ENCODE measurements at regions not wholly inside any gene's neighbourhood (a gene's known extent, or its start where the extent isn't known, plus 50 kb on each side); places are given as distances from the start of the nearest gene placed in this dataset.
"Not testable (repeated sequence)": the region's sequence is repeated elsewhere in the genome, so short reads cannot be mapped to it uniquely, and the experiment has no call there.

- Mint-ChIP-seq H3K9me3 (no peaks in the 10 kb centered on the region), H3K27ac (no peak overlapping the region), H3K27me3 (peaks cover 8% of the 10 kb centered on the region), H3K4me3 (no peak overlapping the region), H3K4me1 (ENCODE audit: unreplicated experiment) (no peaks in the 10 kb centered on the region), H3K36me3 (no peaks in the 10 kb centered on the region)
- TF ChIP-seq, protein P1, sequence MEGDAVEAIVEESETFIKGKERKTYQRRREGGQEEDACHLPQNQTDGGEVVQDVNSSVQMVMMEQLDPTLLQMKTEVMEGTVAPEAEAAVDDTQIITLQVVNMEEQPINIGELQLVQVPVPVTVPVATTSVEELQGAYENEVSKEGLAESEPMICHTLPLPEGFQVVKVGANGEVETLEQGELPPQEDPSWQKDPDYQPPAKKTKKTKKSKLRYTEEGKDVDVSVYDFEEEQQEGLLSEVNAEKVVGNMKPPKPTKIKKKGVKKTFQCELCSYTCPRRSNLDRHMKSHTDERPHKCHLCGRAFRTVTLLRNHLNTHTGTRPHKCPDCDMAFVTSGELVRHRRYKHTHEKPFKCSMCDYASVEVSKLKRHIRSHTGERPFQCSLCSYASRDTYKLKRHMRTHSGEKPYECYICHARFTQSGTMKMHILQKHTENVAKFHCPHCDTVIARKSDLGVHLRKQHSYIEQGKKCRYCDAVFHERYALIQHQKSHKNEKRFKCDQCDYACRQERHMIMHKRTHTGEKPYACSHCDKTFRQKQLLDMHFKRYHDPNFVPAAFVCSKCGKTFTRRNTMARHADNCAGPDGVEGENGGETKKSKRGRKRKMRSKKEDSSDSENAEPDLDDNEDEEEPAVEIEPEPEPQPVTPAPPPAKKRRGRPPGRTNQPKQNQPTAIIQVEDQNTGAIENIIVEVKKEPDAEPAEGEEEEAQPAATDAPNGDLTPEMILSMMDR (conservative IDR thresholded peaks at IDR 0.05) = no peak
- DNase-seq (ENCODE audit: extremely low spot score, unreplicated experiment) = no peak
Measured at GRCh38 chr1:165965857-165966256, 138.4 kb downstream of the UCK2 start.

DNA sequence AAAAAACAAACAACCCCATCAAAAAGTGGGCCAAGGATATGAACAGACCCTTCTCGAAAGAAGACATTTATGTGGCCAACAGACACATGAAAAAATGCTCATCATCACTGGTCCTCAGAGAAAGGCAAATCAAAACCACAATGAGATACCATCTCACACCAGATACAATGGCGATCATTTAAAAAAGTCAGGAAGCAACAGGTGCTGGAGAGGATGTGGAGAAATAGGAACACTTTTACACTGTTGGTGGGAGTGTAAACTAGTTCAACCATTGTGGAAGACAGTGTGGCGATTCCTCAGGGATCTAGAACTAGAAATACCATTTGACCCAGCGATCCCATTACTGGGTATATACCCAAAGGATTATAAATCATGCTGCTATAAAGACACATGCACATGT lies 142.0 kb downstream of the UCK2 start:
- not testable (repeated sequence) for H3K4me1 Mint-ChIP-seq (ENCODE audit: unreplicated experiment); DNase-seq (ENCODE audit: extremely low spot score, unreplicated experiment); H3K4me3 Mint-ChIP-seq; H3K27ac Mint-ChIP-seq; H3K9me3 Mint-ChIP-seq; H3K27me3 Mint-ChIP-seq; H3K36me3 Mint-ChIP-seq

DNA sequence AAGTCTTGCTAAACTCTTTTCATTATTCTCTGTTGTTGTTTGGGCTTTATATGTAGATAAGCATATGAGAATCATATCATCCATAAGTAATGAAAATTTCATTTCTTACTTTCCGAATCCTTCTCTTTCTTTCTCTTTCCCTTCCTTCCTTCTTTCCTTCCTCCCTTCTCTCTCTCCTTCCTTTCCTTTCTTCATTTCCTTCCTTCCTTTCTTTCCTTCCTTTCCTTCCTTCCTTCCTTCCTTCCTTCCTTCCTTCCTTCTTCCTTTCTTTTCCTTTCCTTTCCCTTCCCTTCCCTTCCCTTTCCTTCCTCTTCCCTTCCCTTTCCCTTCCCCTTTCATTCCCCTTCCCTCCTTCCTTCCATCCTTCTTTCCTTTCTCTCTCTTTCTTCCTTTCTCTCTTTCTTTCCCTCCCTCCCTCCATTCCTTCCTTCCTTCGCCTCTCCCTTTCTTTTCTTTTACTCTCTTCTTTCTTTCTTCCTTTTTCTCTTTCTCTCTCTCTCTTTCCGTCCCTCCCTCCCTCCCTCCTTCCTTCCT lies 147.3 kb downstream of the UCK2 start:
- Mint-ChIP-seq H3K4me1 (ENCODE audit: unreplicated experiment) (no peaks in the 10 kb centered on the region), H3K4me3 (no peak overlapping the region), H3K36me3 (no peaks in the 10 kb centered on the region), H3K27ac (no peak overlapping the region), H3K9me3 (no peaks in the 10 kb centered on the region), H3K27me3 (peaks cover 9% of the 10 kb centered on the region)
- TF ChIP-seq, protein P1 (conservative IDR thresholded peaks at IDR 0.05) = no peak
- no peak for DNase-seq (ENCODE audit: extremely low spot score, unreplicated experiment)

DNA sequence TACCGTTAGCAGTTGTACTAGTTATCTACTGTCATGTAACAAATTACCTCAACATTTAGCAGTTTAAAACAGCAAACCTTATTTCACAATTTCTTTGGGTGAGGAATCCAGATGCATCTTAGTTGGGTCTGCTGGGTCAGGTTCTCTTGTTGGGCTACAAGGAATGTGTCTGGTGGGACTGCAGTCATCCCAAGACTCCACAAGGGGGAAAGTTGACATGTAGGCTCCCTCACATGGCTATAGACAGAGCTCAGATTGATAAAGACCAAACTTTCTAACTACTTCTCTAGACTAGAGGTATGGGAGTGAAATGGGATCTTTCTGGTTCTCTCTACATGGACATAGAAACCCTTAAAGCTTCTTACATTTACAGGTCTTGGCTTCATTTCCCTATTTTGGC lies 160.9 kb downstream of the UCK2 start:
- Mint-ChIP-seq H3K9me3 (no peaks in the 10 kb centered on the region), H3K27me3 (no peaks in the 10 kb centered on the region), H3K36me3 (no peaks in the 10 kb centered on the region), H3K4me3 (no peak overlapping the region), H3K4me1 (ENCODE audit: unreplicated experiment) (no peaks in the 10 kb centered on the region), H3K27ac (no peak overlapping the region)
- no peak for DNase-seq (ENCODE audit: extremely low spot score, unreplicated experiment)
- TF ChIP-seq, protein P1 (conservative IDR thresholded peaks at IDR 0.05) = no peak

GRCh38 chr1:165988817-165989216 lies 161.4 kb downstream of the UCK2 start:
- no peaks in the 10 kb centered on the region for H3K36me3 Mint-ChIP-seq
- no peaks in the 10 kb centered on the region for H3K9me3 Mint-ChIP-seq
- TF ChIP-seq, protein P1 (conservative IDR thresholded peaks at IDR 0.05) = no peak
- H3K27ac Mint-ChIP-seq = no peak overlapping the region
- H3K4me1 Mint-ChIP-seq (ENCODE audit: unreplicated experiment) = no peaks in the 10 kb centered on the region
- no peak overlapping the region for H3K4me3 Mint-ChIP-seq
- no peaks in the 10 kb centered on the region for H3K27me3 Mint-ChIP-seq
- DNase-seq (ENCODE audit: extremely low spot score, unreplicated experiment) = no peak

DNA sequence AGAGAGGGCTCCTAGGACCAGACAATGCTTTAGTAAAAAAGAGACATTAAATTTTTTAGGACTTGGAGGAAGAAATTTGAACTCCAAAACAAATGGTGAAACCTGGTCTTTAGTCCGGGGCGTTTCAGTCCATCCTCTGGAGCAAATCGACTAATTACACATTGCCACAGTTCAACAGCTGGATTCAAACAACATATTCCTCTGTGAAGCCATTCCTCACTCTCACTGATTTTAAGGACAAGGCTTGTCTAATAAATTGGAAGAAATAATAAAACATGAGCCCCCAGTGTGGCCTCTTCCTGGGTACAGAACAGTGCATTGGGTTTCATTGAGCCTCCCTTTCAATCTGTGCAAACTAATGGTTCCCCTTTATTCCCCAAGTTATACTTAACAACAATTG lies 165.1 kb downstream of the UCK2 start:
- Mint-ChIP-seq H3K9me3 (no peaks in the 10 kb centered on the region), H3K36me3 (no peaks in the 10 kb centered on the region), H3K4me3 (no peak overlapping the region), H3K27me3 (peaks cover 5% of the 10 kb centered on the region), H3K27ac (no peak overlapping the region), H3K4me1 (ENCODE audit: unreplicated experiment) (no peaks in the 10 kb centered on the region)
- DNase-seq (ENCODE audit: extremely low spot score, unreplicated experiment) = no peak
- TF ChIP-seq, protein P1 (conservative IDR thresholded peaks at IDR 0.05) = no peak

Data from type B pancreatic cell (in vitro differentiated cells).